Renal cortex interstitium (tissue), 11 donors: ENCODE measurements at regions not wholly inside any gene's neighbourhood (a gene's known extent, or its start where the extent isn't known, plus 50 kb on each side); places are given as distances from the start of the nearest gene placed in this dataset.

ENCODE experiments used
- DNase-seq, 11 donors: peaks; one replicate each; pipeline ENCODE4 v3.0.0-alpha.2; 2013; ENCODE audit warnings: low read depth in 9 of 11, low spot score in 4 of 11; ENCODE audit errors: extremely low read depth in 1 of 11

GRCh38 chr1:105997516-105997915 lies 1059.0 kb upstream of the PRMT6 start:
- no peak for DNase-seq

- no peak for DNase-seq
Observed at GRCh38 chr1:106022312-106022902, 1034.1 kb upstream of the PRMT6 start.

- no peak for DNase-seq
Observed at GRCh38 chr1:106027871-106028270, 1028.6 kb upstream of the PRMT6 start.

- no peak for DNase-seq
Observed at GRCh38 chr1:106037526-106037925, 1018.9 kb upstream of the PRMT6 start.

- no peak for DNase-seq
Observed at GRCh38 chr1:106038260-106038659, 1018.2 kb upstream of the PRMT6 start.

GRCh38 chr1:106043971-106044370 lies 1012.5 kb upstream of the PRMT6 start:
- no peak for DNase-seq

GRCh38 chr1:106047210-106047609 lies 1009.3 kb upstream of the PRMT6 start:
- no peak for DNase-seq

- DNase-seq = no peak
Observed at GRCh38 chr1:106049595-106049994, 1006.9 kb upstream of the PRMT6 start.

- no peak for DNase-seq
Observed at GRCh38 chr1:106055855-106056254, 1000.6 kb upstream of the PRMT6 start.

- DNase-seq = no peak
Observed at GRCh38 chr1:106061586-106062495, 994.6 kb upstream of the PRMT6 start.

- no peak for DNase-seq
Observed at GRCh38 chr1:106063510-106063909, 993.0 kb upstream of the PRMT6 start.

GRCh38 chr1:106072909-106073600 lies 983.4 kb upstream of the PRMT6 start:
- no peak for DNase-seq

GRCh38 chr1:106080608-106081325 lies 975.7 kb upstream of the PRMT6 start:
- peak in 2 of 11 donors; percentile 2 to 4 for DNase-seq

- DNase-seq = no peak
Observed at GRCh38 chr1:106111044-106111443, 945.4 kb upstream of the PRMT6 start.

- no peak for DNase-seq
Observed at GRCh38 chr1:106113851-106114250, 942.6 kb upstream of the PRMT6 start.

- no peak for DNase-seq
Observed at GRCh38 chr1:106120789-106121188, 935.7 kb upstream of the PRMT6 start.

GRCh38 chr1:106121728-106122127 lies 934.7 kb upstream of the PRMT6 start:
- no peak for DNase-seq

- no peak for DNase-seq
Observed at GRCh38 chr1:106134561-106134960, 921.9 kb upstream of the PRMT6 start.

- DNase-seq = no peak
Observed at GRCh38 chr1:106173101-106173500, 883.4 kb upstream of the PRMT6 start.
